GM23338 (cell line): ENCODE measurements at regions not wholly inside any gene's neighbourhood (a gene's known extent, or its start where the extent isn't known, plus 50 kb on each side); places are given as distances from the start of the nearest gene placed in this dataset.

Source experiments
- ATAC-seq: fragments of 200-7000 bp; cut with Tn5 transposase; 3 replicates; pipeline ENCODE4 v1.9.1; 2020
- DNase-seq: peaks from one replicate; pipeline ENCODE4 v3.0.0-alpha.2; 2015; ENCODE audit warnings: low spot score
- H2AFZ ChIP-seq: fragments of 200-600 bp; sonication (generic); 2 replicates; pipeline ENCODE4 v1.8.0; 2016; ENCODE audit warnings: antibody characterized with exemption, mild to moderate bottlenecking, moderate library complexity
- H3F3A ChIP-seq: fragments of 200-600 bp; sonication (generic); replicated peaks from 2 replicates; pipeline ENCODE4 v1.8.0; 2017; ENCODE audit warnings: antibody characterized with exemption, mixed run types, low read depth
- H3K27ac ChIP-seq: fragments of 200-600 bp; sonication (generic); 2 replicates; pipeline ENCODE4 v1.6.1; 2016; ENCODE audit warnings: low read depth
- H3K27me3 ChIP-seq: fragments of 200-600 bp; sonication (generic); 2 replicates; pipeline ENCODE4 v1.8.0; 2016; ENCODE audit warnings: mild to moderate bottlenecking, mixed run types, moderate library complexity; ENCODE audit not compliant: insufficient read depth
- H3K36me3 ChIP-seq: fragments of 200-600 bp; sonication (generic); 2 replicates; pipeline ENCODE4 v1.8.0; 2016; ENCODE audit warnings: mild to moderate bottlenecking; ENCODE audit not compliant: insufficient read depth
- H3K4me1 ChIP-seq: fragments of 200-600 bp; sonication (generic); 2 replicates; pipeline ENCODE4 v1.8.0; 2016; ENCODE audit warnings: mild to moderate bottlenecking, moderate library complexity; ENCODE audit not compliant: insufficient read depth
- H3K4me2 ChIP-seq: fragments of 200-600 bp; sonication (generic); 2 replicates; pipeline ENCODE4 v1.7.1; 2017; ENCODE audit warnings: mixed run types
- H3K4me3 ChIP-seq: fragments of 200-600 bp; sonication (generic); 2 replicates; pipeline ENCODE4 v1.6.1; 2016; ENCODE audit warnings: mixed run types
- H3K79me2 ChIP-seq: fragments of 200-600 bp; sonication (generic); replicated peaks from 2 replicates; pipeline ENCODE4 v1.8.0; 2017; ENCODE audit warnings: mild to moderate bottlenecking; ENCODE audit not compliant: insufficient read depth
- H3K9me2 ChIP-seq: fragments of 200-600 bp; sonication (generic); 2 replicates; pipeline ENCODE4 v1.8.0; 2017; ENCODE audit not compliant: insufficient read depth
- H4K20me1 ChIP-seq: fragments of 200-600 bp; sonication (generic); replicated peaks from 2 replicates; pipeline ENCODE4 v1.8.0; 2017; ENCODE audit warnings: mild to moderate bottlenecking; ENCODE audit not compliant: insufficient read depth
- H3K27ac Mint-ChIP-seq: 2 replicates; pipeline ENCODE4 v1.8.0; 2020; ENCODE audit warnings: inconsistent platforms, mild to moderate bottlenecking, moderate library complexity, mixed read lengths
- H3K27me3 Mint-ChIP-seq: 3 replicates; pipeline ENCODE4 v1.8.0; 2022; ENCODE audit warnings: low read depth, mild to moderate bottlenecking, moderate library complexity, mixed read lengths, inconsistent platforms; ENCODE audit not compliant: insufficient read depth, poor library complexity
- H3K36me3 Mint-ChIP-seq: 3 replicates; pipeline ENCODE4 v1.8.0; 2021; ENCODE audit warnings: low read depth, mild to moderate bottlenecking, inconsistent platforms, moderate library complexity, mixed read lengths
- H3K4me1 Mint-ChIP-seq: 3 replicates; pipeline ENCODE4 v1.8.0; 2020; ENCODE audit warnings: mild to moderate bottlenecking, inconsistent platforms, mixed read lengths
- H3K4me3 Mint-ChIP-seq: 3 replicates; pipeline ENCODE4 v1.8.0; 2021; ENCODE audit warnings: moderate library complexity, mild to moderate bottlenecking, inconsistent platforms, mixed read lengths
- H3K9me3 Mint-ChIP-seq: 3 replicates; pipeline ENCODE4 v1.8.0; 2020; ENCODE audit warnings: moderate library complexity, mild to moderate bottlenecking, inconsistent platforms, mixed read lengths
- EZH2 ChIP-seq: fragments of 200-600 bp; sonication (generic); IDR thresholded peaks from one replicate; pipeline ENCODE4 v1.8.0; 2017; ENCODE audit warnings: antibody characterized with exemption, mild to moderate bottlenecking, low read depth; ENCODE audit not compliant: unreplicated experiment
- EZH2phosphoT487 ChIP-seq: fragments of 200-600 bp; sonication (generic); IDR thresholded peaks from one replicate; pipeline ENCODE4 v1.8.1; 2018; ENCODE audit warnings: antibody characterized with exemption; ENCODE audit not compliant: unreplicated experiment
- JUNB ChIP-seq: IDR thresholded peaks from one replicate; pipeline ENCODE4 v1.6.1; 2016; ENCODE audit warnings: antibody characterized with exemption; ENCODE audit not compliant: unreplicated experiment
- NANOG ChIP-seq: IDR thresholded peaks from 2 replicates; pipeline ENCODE4 v1.6.1; 2016; ENCODE audit warnings: antibody characterized with exemption, borderline replicate concordance
- STAT1 ChIP-seq: IDR thresholded peaks from one replicate; pipeline ENCODE4 v1.6.1; 2016; ENCODE audit warnings: antibody characterized with exemption; ENCODE audit not compliant: unreplicated experiment
- ZNF114 ChIP-seq: fragments of 250-450 bp; sonication (Bioruptor Pico); IDR thresholded peaks from 2 replicates; pipeline ENCODE4 v1.5.0; 2020; ENCODE audit warnings: mild to moderate bottlenecking, moderate library complexity
- ZNF331 ChIP-seq: fragments of 250-450 bp; sonication (Bioruptor Pico); IDR thresholded peaks from 2 replicates; pipeline ENCODE4 v1.5.0; 2020; ENCODE audit warnings: low read depth, mild to moderate bottlenecking, moderate library complexity
- TF ChIP-seq, protein P1 (sequence below): IDR thresholded peaks from 2 replicates; pipeline ENCODE4 v1.6.1; 2016; ENCODE audit warnings: antibody characterized with exemption
- TF ChIP-seq, protein P2 (sequence below): fragments of 250-450 bp; sonication (Bioruptor Pico); IDR thresholded peaks from 2 replicates; pipeline ENCODE4 v1.5.0; 2020; ENCODE audit warnings: mild to moderate bottlenecking, moderate library complexity
- TF ChIP-seq, protein P3 (sequence below): IDR thresholded peaks from one replicate; pipeline ENCODE4 v1.6.1; 2018; ENCODE audit warnings: antibody characterized with exemption; ENCODE audit not compliant: unreplicated experiment

DNA sequence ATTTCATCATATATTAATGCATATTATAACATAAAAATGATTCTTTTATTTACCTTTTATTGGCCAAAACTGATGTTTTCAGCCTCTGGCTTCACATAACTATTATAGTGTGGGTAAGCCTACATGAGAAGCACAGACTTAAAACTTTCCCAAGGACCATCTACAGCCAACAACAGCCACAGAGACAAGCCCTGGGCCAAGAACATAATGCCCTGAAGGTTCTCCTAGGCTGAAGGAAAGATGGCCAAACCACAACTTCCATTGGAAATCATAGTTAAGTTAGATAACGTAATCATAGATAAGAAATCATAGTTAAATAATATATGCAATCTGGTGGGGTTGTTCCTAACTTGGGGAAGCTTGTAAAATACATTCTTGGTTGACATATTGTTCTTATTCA is 280.0 kb upstream of the EMCN start:
- H3K36me3 Mint-ChIP-seq = no peaks in the 10 kb centered on the region
- H3K79me2 ChIP-seq = no peaks in the 10 kb centered on the region
- ATAC-seq (no peak), DNase-seq (no peak)
- H3K4me2 ChIP-seq = no peak overlapping the region
- no peak overlapping the region for H3K4me3 Mint-ChIP-seq
- no peaks in the 10 kb centered on the region for H3K9me2 ChIP-seq
- H4K20me1 ChIP-seq = no peaks in the 10 kb centered on the region
- H3K4me1 ChIP-seq = 0 out of 2 replicates have a peak, but pooled peaks cover 9% of the 10 kb centered on the region
- peaks cover 4% of the 10 kb centered on the region; the same call in 2 of the 3 replicates for H3K4me1 Mint-ChIP-seq
- H3K27me3 ChIP-seq = no peaks in the 10 kb centered on the region
- no peak overlapping the region for H3K4me3 ChIP-seq
- no peaks in the 10 kb centered on the region for H3K36me3 ChIP-seq
- no peaks in the 10 kb centered on the region for H3K27me3 Mint-ChIP-seq
- TF ChIP-seq, protein P1, sequence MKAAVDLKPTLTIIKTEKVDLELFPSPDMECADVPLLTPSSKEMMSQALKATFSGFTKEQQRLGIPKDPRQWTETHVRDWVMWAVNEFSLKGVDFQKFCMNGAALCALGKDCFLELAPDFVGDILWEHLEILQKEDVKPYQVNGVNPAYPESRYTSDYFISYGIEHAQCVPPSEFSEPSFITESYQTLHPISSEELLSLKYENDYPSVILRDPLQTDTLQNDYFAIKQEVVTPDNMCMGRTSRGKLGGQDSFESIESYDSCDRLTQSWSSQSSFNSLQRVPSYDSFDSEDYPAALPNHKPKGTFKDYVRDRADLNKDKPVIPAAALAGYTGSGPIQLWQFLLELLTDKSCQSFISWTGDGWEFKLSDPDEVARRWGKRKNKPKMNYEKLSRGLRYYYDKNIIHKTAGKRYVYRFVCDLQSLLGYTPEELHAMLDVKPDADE = no peak
- TF ChIP-seq, protein P2, sequence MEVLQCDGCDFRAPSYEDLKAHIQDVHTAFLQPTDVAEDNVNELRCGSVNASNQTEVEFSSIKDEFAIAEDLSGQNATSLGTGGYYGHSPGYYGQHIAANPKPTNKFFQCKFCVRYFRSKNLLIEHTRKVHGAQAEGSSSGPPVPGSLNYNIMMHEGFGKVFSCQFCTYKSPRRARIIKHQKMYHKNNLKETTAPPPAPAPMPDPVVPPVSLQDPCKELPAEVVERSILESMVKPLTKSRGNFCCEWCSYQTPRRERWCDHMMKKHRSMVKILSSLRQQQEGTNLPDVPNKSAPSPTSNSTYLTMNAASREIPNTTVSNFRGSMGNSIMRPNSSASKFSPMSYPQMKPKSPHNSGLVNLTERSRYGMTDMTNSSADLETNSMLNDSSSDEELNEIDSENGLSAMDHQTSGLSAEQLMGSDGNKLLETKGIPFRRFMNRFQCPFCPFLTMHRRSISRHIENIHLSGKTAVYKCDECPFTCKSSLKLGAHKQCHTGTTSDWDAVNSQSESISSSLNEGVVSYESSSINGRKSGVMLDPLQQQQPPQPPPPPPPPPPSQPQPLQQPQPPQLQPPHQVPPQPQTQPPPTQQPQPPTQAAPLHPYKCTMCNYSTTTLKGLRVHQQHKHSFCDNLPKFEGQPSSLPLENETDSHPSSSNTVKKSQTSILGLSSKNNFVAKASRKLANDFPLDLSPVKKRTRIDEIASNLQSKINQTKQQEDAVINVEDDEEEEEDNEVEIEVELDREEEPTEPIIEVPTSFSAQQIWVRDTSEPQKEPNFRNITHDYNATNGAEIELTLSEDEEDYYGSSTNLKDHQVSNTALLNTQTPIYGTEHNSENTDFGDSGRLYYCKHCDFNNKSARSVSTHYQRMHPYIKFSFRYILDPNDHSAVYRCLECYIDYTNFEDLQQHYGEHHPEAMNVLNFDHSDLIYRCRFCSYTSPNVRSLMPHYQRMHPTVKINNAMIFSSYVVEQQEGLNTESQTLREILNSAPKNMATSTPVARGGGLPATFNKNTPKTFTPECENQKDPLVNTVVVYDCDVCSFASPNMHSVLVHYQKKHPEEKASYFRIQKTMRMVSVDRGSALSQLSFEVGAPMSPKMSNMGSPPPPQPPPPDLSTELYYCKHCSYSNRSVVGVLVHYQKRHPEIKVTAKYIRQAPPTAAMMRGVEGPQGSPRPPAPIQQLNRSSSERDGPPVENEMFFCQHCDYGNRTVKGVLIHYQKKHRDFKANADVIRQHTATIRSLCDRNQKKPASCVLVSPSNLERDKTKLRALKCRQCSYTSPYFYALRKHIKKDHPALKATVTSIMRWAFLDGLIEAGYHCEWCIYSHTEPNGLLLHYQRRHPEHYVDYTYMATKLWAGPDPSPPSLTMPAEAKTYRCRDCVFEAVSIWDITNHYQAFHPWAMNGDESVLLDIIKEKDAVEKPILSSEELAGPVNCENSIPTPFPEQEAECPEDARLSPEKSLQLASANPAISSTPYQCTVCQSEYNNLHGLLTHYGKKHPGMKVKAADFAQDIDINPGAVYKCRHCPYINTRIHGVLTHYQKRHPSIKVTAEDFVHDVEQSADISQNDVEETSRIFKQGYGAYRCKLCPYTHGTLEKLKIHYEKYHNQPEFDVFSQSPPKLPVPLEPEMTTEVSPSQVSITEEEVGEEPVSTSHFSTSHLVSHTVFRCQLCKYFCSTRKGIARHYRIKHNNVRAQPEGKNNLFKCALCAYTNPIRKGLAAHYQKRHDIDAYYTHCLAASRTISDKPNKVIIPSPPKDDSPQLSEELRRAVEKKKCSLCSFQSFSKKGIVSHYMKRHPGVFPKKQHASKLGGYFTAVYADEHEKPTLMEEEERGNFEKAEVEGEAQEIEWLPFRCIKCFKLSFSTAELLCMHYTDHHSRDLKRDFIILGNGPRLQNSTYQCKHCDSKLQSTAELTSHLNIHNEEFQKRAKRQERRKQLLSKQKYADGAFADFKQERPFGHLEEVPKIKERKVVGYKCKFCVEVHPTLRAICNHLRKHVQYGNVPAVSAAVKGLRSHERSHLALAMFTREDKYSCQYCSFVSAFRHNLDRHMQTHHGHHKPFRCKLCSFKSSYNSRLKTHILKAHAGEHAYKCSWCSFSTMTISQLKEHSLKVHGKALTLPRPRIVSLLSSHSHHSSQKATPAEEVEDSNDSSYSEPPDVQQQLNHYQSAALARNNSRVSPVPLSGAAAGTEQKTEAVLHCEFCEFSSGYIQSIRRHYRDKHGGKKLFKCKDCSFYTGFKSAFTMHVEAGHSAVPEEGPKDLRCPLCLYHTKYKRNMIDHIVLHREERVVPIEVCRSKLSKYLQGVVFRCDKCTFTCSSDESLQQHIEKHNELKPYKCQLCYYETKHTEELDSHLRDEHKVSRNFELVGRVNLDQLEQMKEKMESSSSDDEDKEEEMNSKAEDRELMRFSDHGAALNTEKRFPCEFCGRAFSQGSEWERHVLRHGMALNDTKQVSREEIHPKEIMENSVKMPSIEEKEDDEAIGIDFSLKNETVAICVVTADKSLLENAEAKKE (CRISPR knock-in tag) = no peak
- TF ChIP-seq ZNF114 (no peak), STAT1 (no peak), ZNF331 (CRISPR knock-in tag) (no peak), EZH2 (no peak), EZH2phosphoT487 (no peak), JUNB (no peak), NANOG (no peak)
- TF ChIP-seq, protein P3, sequence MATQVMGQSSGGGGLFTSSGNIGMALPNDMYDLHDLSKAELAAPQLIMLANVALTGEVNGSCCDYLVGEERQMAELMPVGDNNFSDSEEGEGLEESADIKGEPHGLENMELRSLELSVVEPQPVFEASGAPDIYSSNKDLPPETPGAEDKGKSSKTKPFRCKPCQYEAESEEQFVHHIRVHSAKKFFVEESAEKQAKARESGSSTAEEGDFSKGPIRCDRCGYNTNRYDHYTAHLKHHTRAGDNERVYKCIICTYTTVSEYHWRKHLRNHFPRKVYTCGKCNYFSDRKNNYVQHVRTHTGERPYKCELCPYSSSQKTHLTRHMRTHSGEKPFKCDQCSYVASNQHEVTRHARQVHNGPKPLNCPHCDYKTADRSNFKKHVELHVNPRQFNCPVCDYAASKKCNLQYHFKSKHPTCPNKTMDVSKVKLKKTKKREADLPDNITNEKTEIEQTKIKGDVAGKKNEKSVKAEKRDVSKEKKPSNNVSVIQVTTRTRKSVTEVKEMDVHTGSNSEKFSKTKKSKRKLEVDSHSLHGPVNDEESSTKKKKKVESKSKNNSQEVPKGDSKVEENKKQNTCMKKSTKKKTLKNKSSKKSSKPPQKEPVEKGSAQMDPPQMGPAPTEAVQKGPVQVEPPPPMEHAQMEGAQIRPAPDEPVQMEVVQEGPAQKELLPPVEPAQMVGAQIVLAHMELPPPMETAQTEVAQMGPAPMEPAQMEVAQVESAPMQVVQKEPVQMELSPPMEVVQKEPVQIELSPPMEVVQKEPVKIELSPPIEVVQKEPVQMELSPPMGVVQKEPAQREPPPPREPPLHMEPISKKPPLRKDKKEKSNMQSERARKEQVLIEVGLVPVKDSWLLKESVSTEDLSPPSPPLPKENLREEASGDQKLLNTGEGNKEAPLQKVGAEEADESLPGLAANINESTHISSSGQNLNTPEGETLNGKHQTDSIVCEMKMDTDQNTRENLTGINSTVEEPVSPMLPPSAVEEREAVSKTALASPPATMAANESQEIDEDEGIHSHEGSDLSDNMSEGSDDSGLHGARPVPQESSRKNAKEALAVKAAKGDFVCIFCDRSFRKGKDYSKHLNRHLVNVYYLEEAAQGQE = no peak
- H3F3A ChIP-seq = no peaks in the 10 kb centered on the region
- H3K27ac ChIP-seq = no peak overlapping the region
- H3K27ac Mint-ChIP-seq = no peak overlapping the region
- no peak overlapping the region for H2AFZ ChIP-seq
- H3K9me3 Mint-ChIP-seq = no peaks in the 10 kb centered on the region
